HL-60 (cell line): ENCODE measurements at regions not wholly inside any gene's neighbourhood (a gene's known extent, or its start where the extent isn't known, plus 50 kb on each side); places are given as distances from the start of the nearest gene placed in this dataset.

ENCODE experiments used
- DNase-seq, 2 experiments: peaks; one replicate each; pipeline ENCODE4 v3.0.0-alpha.2; 2010 to 2020; ENCODE audit warnings: low read depth in 1 of 2, low spot score in 1 of 2
- H3K27ac ChIP-seq: fragments of 250-450 bp; sonication (Bioruptor Pico); replicated peaks from 2 replicates; pipeline ENCODE4 v1.5.1; 2020; ENCODE audit warnings: mild to moderate bottlenecking, moderate library complexity
- H3K27me3 ChIP-seq: fragments of 250-450 bp; sonication (Bioruptor Pico); 2 replicates; pipeline ENCODE4 v1.5.1; 2021; ENCODE audit warnings: mild to moderate bottlenecking, moderate library complexity; ENCODE audit not compliant: insufficient read depth, poor library complexity, severe bottlenecking
- H3K4me3 ChIP-seq: replicated peaks from 2 replicates; pipeline ENCODE4 v1.5.1; 2011; ENCODE audit warnings: mild to moderate bottlenecking, control low read depth, low read length; ENCODE audit not compliant: insufficient read depth
- GABPA ChIP-seq: IDR thresholded peaks from 2 replicates; pipeline ENCODE4 v1.6.1; 2012; ENCODE audit warnings: low read depth
- POLR2AphosphoS5 ChIP-seq: IDR thresholded peaks from 2 replicates; pipeline ENCODE4 v1.6.1; 2012; ENCODE audit warnings: low read depth
- REST ChIP-seq: IDR thresholded peaks from 2 replicates; pipeline ENCODE4 v1.6.1; 2012; ENCODE audit warnings: low read depth; ENCODE audit not compliant: insufficient replicate concordance
- SPI1 ChIP-seq: IDR thresholded peaks from 2 replicates; pipeline ENCODE4 v1.6.1; 2012; ENCODE audit warnings: low read depth, mild to moderate bottlenecking, borderline replicate concordance
- TF ChIP-seq, protein P1 (sequence below): IDR thresholded peaks from one replicate; pipeline ENCODE4 v1.5.1; 2011; ENCODE audit warnings: low read length, control low read depth, inconsistent platforms; ENCODE audit not compliant: insufficient read depth

GRCh38 chr1:115577513-115577912, 64.3 kb upstream of the VANGL1 start:
- no peak for DNase-seq
- Histone ChIP-seq H3K27ac (no peak overlapping the region), H3K27me3 (no peaks in the 10 kb centered on the region), H3K4me3 (no peak overlapping the region)
- TF ChIP-seq GABPA (no peak), SPI1 (no peak), REST (no peak), POLR2AphosphoS5 (no peak)
- TF ChIP-seq, protein P1, sequence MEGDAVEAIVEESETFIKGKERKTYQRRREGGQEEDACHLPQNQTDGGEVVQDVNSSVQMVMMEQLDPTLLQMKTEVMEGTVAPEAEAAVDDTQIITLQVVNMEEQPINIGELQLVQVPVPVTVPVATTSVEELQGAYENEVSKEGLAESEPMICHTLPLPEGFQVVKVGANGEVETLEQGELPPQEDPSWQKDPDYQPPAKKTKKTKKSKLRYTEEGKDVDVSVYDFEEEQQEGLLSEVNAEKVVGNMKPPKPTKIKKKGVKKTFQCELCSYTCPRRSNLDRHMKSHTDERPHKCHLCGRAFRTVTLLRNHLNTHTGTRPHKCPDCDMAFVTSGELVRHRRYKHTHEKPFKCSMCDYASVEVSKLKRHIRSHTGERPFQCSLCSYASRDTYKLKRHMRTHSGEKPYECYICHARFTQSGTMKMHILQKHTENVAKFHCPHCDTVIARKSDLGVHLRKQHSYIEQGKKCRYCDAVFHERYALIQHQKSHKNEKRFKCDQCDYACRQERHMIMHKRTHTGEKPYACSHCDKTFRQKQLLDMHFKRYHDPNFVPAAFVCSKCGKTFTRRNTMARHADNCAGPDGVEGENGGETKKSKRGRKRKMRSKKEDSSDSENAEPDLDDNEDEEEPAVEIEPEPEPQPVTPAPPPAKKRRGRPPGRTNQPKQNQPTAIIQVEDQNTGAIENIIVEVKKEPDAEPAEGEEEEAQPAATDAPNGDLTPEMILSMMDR = no peak

GRCh38 chr1:115575661-115576060, 66.1 kb upstream of the VANGL1 start:
- no peak overlapping the region for H3K27ac ChIP-seq
- no peak for TF ChIP-seq POLR2AphosphoS5
- no peak for TF ChIP-seq REST
- no peak for TF ChIP-seq GABPA
- TF ChIP-seq SPI1 = no peak
- TF ChIP-seq, protein P1 = no peak
- DNase-seq = no peak

GRCh38 chr1:115572710-115573109, 69.1 kb upstream of the VANGL1 start:
- Histone ChIP-seq H3K27ac (no peak overlapping the region), H3K4me3 (no peak overlapping the region), H3K27me3 (no peaks in the 10 kb centered on the region)
- DNase-seq = no peak
- no peak for TF ChIP-seq SPI1
- TF ChIP-seq POLR2AphosphoS5 = no peak

More at GRCh38 chr1:115575661-115576060, 66.1 kb upstream of the VANGL1 start:
- no peak overlapping the region for H3K4me3 ChIP-seq
- H3K27me3 ChIP-seq = no peaks in the 10 kb centered on the region

- Histone ChIP-seq H3K27me3 (no peaks in the 10 kb centered on the region), H3K27ac (no peak overlapping the region), H3K4me3 (no peak overlapping the region)
- no peak for DNase-seq
- no peak for TF ChIP-seq REST
- TF ChIP-seq, protein P1 = no peak
- TF ChIP-seq GABPA = no peak
Measured at GRCh38 chr1:115567431-115567830, 74.3 kb upstream of the VANGL1 start.
